Suprapubic skin (tissue), 4 donors: ENCODE measurements at regions not wholly inside any gene's neighbourhood (a gene's known extent, or its start where the extent isn't known, plus 50 kb on each side); places are given as distances from the start of the nearest gene placed in this dataset.

Experiments
- DNase-seq, 2 donors: peaks; one replicate each; pipeline ENCODE4 v3.0.0-alpha.2; 2019; ENCODE audit warnings: low spot score in 2 of 2
- H3K27ac ChIP-seq: fragments of 200-600 bp; sonication (generic); one replicate; pipeline ENCODE4 v1.5.1; 2019
- H3K27me3 ChIP-seq: fragments of 200-600 bp; sonication (generic); one replicate; pipeline ENCODE4 v1.5.1; 2019
- H3K36me3 ChIP-seq: fragments of 200-600 bp; sonication (generic); one replicate; pipeline ENCODE4 v1.5.1; 2019
- H3K4me1 ChIP-seq: fragments of 200-600 bp; sonication (generic); one replicate; pipeline ENCODE4 v1.5.1; 2019
- H3K4me3 ChIP-seq: fragments of 200-600 bp; sonication (generic); one replicate; pipeline ENCODE4 v1.5.1; 2019; ENCODE audit warnings: mild to moderate bottlenecking
- H3K9me3 ChIP-seq: fragments of 200-600 bp; sonication (generic); one replicate; pipeline ENCODE4 v1.5.1; 2019
- EP300 ChIP-seq: sonication (generic); formaldehyde crosslinking; IDR thresholded peaks from one replicate; pipeline ENCODE4 v1.6.1; 2017; ENCODE audit warnings: antibody characterized with exemption
- POLR2A ChIP-seq, 2 donors: fragments of 450-650 bp; IDR thresholded peaks; one replicate each; pipeline ENCODE4 v1.6.1; 2017; ENCODE audit warnings: antibody characterized with exemption in 2 of 2, mild to moderate bottlenecking in 2 of 2, moderate library complexity in 2 of 2
- POLR2AphosphoS5 ChIP-seq, 3 donors: sonication (generic); formaldehyde crosslinking; IDR thresholded peaks; one replicate each; pipeline ENCODE4 v1.6.1; 2017; ENCODE audit warnings: antibody characterized with exemption in 3 of 3
- WGBS: methylation state at CpG from one replicate; pipeline ENCODE4 v1.1.5; 2018; 5-methylcytosine and 5-hydroxymethylcytosine counted together
- TF ChIP-seq, protein P1 (sequence below), 2 donors: fragments of 200-600 bp in 1 of 2; fragments of 450-650 bp in 1 of 2; sonication (generic) in 1 of 2; IDR thresholded peaks; one replicate each; pipeline ENCODE4 v1.5.1; 2016 to 2019; ENCODE audit warnings: antibody characterized with exemption in 2 of 2, mild to moderate bottlenecking in 1 of 2, moderate library complexity in 1 of 2

GRCh38 chr4:8685831-8686230 is 93.3 kb downstream of the CPZ start:
- 88% methylated on average over 6 of the region's 6 CpGs for whole genome bisulfite sequencing
- peaks cover 54% of the 10 kb centered on the region for H3K27me3 ChIP-seq
- no peak overlapping the region for H3K4me3 ChIP-seq
- H3K36me3 ChIP-seq = no peaks in the 10 kb centered on the region
- no peak overlapping the region for H3K27ac ChIP-seq
- TF ChIP-seq POLR2A (IDR thresholded peaks at IDR 0.05) = no peak
- TF ChIP-seq, protein P1, sequence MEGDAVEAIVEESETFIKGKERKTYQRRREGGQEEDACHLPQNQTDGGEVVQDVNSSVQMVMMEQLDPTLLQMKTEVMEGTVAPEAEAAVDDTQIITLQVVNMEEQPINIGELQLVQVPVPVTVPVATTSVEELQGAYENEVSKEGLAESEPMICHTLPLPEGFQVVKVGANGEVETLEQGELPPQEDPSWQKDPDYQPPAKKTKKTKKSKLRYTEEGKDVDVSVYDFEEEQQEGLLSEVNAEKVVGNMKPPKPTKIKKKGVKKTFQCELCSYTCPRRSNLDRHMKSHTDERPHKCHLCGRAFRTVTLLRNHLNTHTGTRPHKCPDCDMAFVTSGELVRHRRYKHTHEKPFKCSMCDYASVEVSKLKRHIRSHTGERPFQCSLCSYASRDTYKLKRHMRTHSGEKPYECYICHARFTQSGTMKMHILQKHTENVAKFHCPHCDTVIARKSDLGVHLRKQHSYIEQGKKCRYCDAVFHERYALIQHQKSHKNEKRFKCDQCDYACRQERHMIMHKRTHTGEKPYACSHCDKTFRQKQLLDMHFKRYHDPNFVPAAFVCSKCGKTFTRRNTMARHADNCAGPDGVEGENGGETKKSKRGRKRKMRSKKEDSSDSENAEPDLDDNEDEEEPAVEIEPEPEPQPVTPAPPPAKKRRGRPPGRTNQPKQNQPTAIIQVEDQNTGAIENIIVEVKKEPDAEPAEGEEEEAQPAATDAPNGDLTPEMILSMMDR (IDR thresholded peaks at IDR 0.05) = no peak
- TF ChIP-seq EP300 = no peak
- TF ChIP-seq POLR2AphosphoS5 (IDR thresholded peaks at IDR 0.05) = no peak
- no peaks in the 10 kb centered on the region for H3K9me3 ChIP-seq
- DNase-seq = no peak
- no peaks in the 10 kb centered on the region for H3K4me1 ChIP-seq

DNA sequence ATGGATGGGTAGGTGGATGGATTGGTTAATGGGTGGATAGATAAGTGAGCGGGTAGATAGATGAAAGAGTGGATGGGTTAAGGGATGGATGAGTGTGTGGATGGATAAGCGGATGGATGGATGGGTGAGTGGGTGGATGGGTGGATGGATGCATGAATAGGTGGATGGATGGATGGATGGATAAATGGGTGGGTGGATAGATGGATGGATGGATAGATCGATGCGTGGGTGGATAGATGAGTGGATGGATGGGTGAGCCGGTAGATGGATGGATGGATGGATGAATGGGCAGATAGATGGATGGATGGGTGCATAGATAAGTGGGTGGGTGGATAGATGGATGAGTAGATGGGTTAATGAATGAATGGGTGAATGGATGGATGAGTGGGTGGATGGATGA is 90.9 kb downstream of the CPZ start:
- 97% methylated on average over 5 of the region's 5 CpGs for WGBS
- TF ChIP-seq POLR2A (IDR thresholded peaks at IDR 0.05) = no peak
- TF ChIP-seq, protein P1 (IDR thresholded peaks at IDR 0.05) = no peak
- TF ChIP-seq EP300 = no peak
- TF ChIP-seq POLR2AphosphoS5 (IDR thresholded peaks at IDR 0.05) = no peak
- Histone ChIP-seq H3K27ac (no peak overlapping the region), H3K9me3 (no peaks in the 10 kb centered on the region), H3K4me3 (no peak overlapping the region), H3K27me3 (peaks cover 34% of the 10 kb centered on the region), H3K4me1 (no peaks in the 10 kb centered on the region), H3K36me3 (no peaks in the 10 kb centered on the region)
- DNase-seq = no peak

DNA sequence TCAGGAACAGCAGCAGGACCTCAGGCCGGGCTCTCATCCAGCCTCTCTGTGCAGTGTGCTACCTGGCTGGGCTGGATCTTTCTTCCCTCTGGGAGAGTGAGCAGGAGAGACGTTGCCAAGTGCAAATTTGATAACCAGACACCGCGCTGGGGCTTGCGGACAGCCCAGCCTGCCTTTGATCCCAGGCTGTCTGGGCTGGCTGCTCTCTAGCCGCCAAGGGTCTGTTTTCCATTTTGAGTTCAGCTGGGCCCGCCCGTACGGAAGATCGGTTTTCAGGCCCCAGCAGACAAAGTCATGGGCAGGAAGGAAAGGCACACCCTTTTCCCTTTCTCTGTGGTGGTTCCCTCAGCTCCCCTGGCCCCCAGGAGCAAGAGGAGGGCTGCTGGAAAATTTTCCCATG is 90.2 kb downstream of the CPZ start:
- no peaks in the 10 kb centered on the region for H3K36me3 ChIP-seq
- H3K4me3 ChIP-seq = no peak overlapping the region
- peaks cover 28% of the 10 kb centered on the region for H3K27me3 ChIP-seq
- no peaks in the 10 kb centered on the region for H3K4me1 ChIP-seq
- TF ChIP-seq POLR2A (IDR thresholded peaks at IDR 0.05) = no peak
- TF ChIP-seq POLR2AphosphoS5 (IDR thresholded peaks at IDR 0.05) = no peak
- TF ChIP-seq, protein P1 (IDR thresholded peaks at IDR 0.05) = no peak
- TF ChIP-seq EP300 = no peak
- no peaks in the 10 kb centered on the region for H3K9me3 ChIP-seq
- no peak overlapping the region for H3K27ac ChIP-seq
- 34% methylated on average over 7 of the region's 10 CpGs for WGBS
- no peak for DNase-seq

- DNase-seq = no peak
- Histone ChIP-seq H3K27me3 (peaks cover 24% of the 10 kb centered on the region), H3K4me1 (no peaks in the 10 kb centered on the region), H3K27ac (no peak overlapping the region), H3K36me3 (no peaks in the 10 kb centered on the region), H3K9me3 (no peaks in the 10 kb centered on the region), H3K4me3 (no peak overlapping the region)
- no peak for TF ChIP-seq POLR2A (IDR thresholded peaks at IDR 0.05)
- TF ChIP-seq, protein P1 (IDR thresholded peaks at IDR 0.05) = no peak
- no peak for TF ChIP-seq EP300
- TF ChIP-seq POLR2AphosphoS5 (IDR thresholded peaks at IDR 0.05) = no peak
- WGBS = 95% methylated on average over 3 of the region's 4 CpGs
These were observed 89.7 kb downstream of the CPZ start for GRCh38 chr4:8682296-8682695.

DNA sequence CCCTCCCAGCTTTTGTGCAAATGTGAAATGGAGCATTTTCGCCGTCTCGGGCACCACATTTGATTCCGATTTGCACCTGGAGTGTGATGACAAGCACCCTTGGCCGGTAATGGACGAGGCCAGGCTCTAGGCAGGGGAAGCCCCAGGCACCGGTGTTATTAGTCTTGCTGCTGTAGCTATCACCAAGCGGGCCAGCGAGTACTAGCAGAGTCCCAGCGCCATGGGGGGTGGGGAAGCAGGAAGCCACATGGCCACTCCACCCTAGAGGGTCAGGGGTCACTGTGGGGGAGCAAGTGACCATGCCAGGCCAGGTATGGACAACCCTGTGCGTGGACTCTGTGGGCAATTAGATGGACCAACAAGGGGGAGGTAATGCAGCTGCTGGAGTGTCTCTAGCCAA is 88.8 kb downstream of the CPZ start:
- H3K27me3 ChIP-seq = peaks cover 19% of the 10 kb centered on the region
- H3K9me3 ChIP-seq = no peaks in the 10 kb centered on the region
- no peak for TF ChIP-seq POLR2A (IDR thresholded peaks at IDR 0.05)
- TF ChIP-seq, protein P1 (IDR thresholded peaks at IDR 0.05) = no peak
- no peak for TF ChIP-seq POLR2AphosphoS5 (IDR thresholded peaks at IDR 0.05)
- no peak for TF ChIP-seq EP300
- no peak overlapping the region for H3K27ac ChIP-seq
- H3K4me1 ChIP-seq = no peaks in the 10 kb centered on the region
- DNase-seq = no peak
- H3K4me3 ChIP-seq = no peak overlapping the region
- no peaks in the 10 kb centered on the region for H3K36me3 ChIP-seq
- 56% methylated on average over 10 of the region's 11 CpGs for WGBS
